SKM-1 treated with dmso at 0.1 percent for 144 hours (cell line): ENCODE measurements at regions not wholly inside any gene's neighbourhood (a gene's known extent, or its start where the extent isn't known, plus 50 kb on each side); places are given as distances from the start of the nearest gene placed in this dataset.

Experiments used
- DNase-seq: peaks from one replicate; lab custom pipeline; 2025; ENCODE audit not compliant: unreplicated experiment; lab: John Stamatoyannopoulos, UW

GRCh38 chr2:129884221-129884786 lies 95.2 kb upstream of the RAB6C start:
- no peak for DNase-seq

GRCh38 chr2:129885735-129886134 lies 93.7 kb upstream of the RAB6C start:
- no peak for DNase-seq

- no peak for DNase-seq
Observed at GRCh38 chr2:129887688-129888266, 91.7 kb upstream of the RAB6C start.

- DNase-seq, result no peak
Observed at GRCh38 chr2:129888461-129888860, 91.0 kb upstream of the RAB6C start.

- no peak for DNase-seq
Observed at GRCh38 chr2:129888896-129889295, 90.6 kb upstream of the RAB6C start.

- DNase-seq, result no peak
Observed at GRCh38 chr2:129891341-129892320, 87.8 kb upstream of the RAB6C start.

- DNase-seq, result no peak
Observed at GRCh38 chr2:129892360-129892759, 87.1 kb upstream of the RAB6C start.

- DNase-seq, result no peak
Observed at GRCh38 chr2:129892773-129893172, 86.7 kb upstream of the RAB6C start.

- DNase-seq, result no peak
Observed at GRCh38 chr2:129893244-129893643, 86.2 kb upstream of the RAB6C start.

- DNase-seq, result no peak
Observed at GRCh38 chr2:129894616-129895015, 84.8 kb upstream of the RAB6C start.

GRCh38 chr2:129895061-129895460 lies 84.4 kb upstream of the RAB6C start:
- DNase-seq, result no peak

- no peak for DNase-seq
Observed at GRCh38 chr2:129895526-129896082, 83.9 kb upstream of the RAB6C start.

- DNase-seq, result no peak
Observed at GRCh38 chr2:129896226-129897100, 83.0 kb upstream of the RAB6C start.

- no peak for DNase-seq
Observed at GRCh38 chr2:129901754-129902415, 77.6 kb upstream of the RAB6C start.

- DNase-seq, result no peak
Observed at GRCh38 chr2:129902731-129903585, 76.5 kb upstream of the RAB6C start.

GRCh38 chr2:129903586-129904425 lies 75.7 kb upstream of the RAB6C start:
- no peak for DNase-seq

- no peak for DNase-seq
Observed at GRCh38 chr2:129904532-129905446, 74.7 kb upstream of the RAB6C start.
